Keratinocyte (primary cell): ENCODE measurements at regions not wholly inside any gene's neighbourhood (a gene's known extent, or its start where the extent isn't known, plus 50 kb on each side); places are given as distances from the start of the nearest gene placed in this dataset.

Source experiments
- DNase-seq: peaks from one replicate; pipeline ENCODE4 v3.0.0-alpha.2; 2011; ENCODE audit warnings: low read depth, missing footprints, low spot score
- FAIRE-seq: peaks from 2 replicates; lab custom pipeline; 2011; peaks lifted over from hg19 to GRCh38; lab: Jason Lieb, UNC
- H2AFZ ChIP-seq: 2 replicates; pipeline ENCODE4 v1.6.0; 2012; ENCODE audit warnings: low read length, control low read depth, inconsistent platforms; ENCODE audit not compliant: control insufficient read depth
- H3K27ac ChIP-seq: 2 replicates; pipeline ENCODE4 v1.5.1; 2011; ENCODE audit warnings: low read length; ENCODE audit not compliant: control insufficient read depth, insufficient read depth
- H3K27me3 ChIP-seq: 3 replicates; pipeline ENCODE4 v1.6.0; 2011; ENCODE audit warnings: low read length; ENCODE audit not compliant: control insufficient read depth, insufficient read depth; ENCODE audit errors: extremely low read depth
- H3K36me3 ChIP-seq, 2 experiments: 2 replicates in 1 of 2; 3 replicates in 1 of 2; pipeline ENCODE4 v1.5.1; 2011; ENCODE audit warnings: low read length in 2 of 2, mild to moderate bottlenecking in 1 of 2; ENCODE audit not compliant: control insufficient read depth in 2 of 2, insufficient read depth in 2 of 2; ENCODE audit errors: extremely low read depth in 1 of 2
- H3K4me1 ChIP-seq: 3 replicates; pipeline ENCODE4 v1.5.1; 2011; ENCODE audit warnings: low read length; ENCODE audit not compliant: control insufficient read depth, insufficient read depth; ENCODE audit errors: extremely low read depth
- H3K4me2 ChIP-seq: 3 replicates; pipeline ENCODE4 v1.6.0; 2011; ENCODE audit warnings: low read depth, low read length; ENCODE audit not compliant: control insufficient read depth, insufficient read depth; ENCODE audit errors: extremely low read depth
- H3K4me3 ChIP-seq, 3 experiments: fragments of 200-600 bp in 1 of 3; sonication (generic) in 1 of 3; 2 replicates in 2 of 3; 3 replicates in 1 of 3; pipeline ENCODE4 v1.5.1; 2011 to 2016; ENCODE audit warnings: low read length in 3 of 3, mild to moderate bottlenecking in 3 of 3, control low read depth in 2 of 3, inconsistent platforms in 1 of 3, low read depth in 1 of 3, mixed read lengths in 1 of 3, mixed run types in 1 of 3, moderate library complexity in 1 of 3; ENCODE audit not compliant: control insufficient read depth in 2 of 3, insufficient read depth in 2 of 3; ENCODE audit errors: extremely low read depth in 1 of 3
- H3K79me2 ChIP-seq: 2 replicates; pipeline ENCODE4 v1.6.0; 2012; ENCODE audit warnings: low read length; ENCODE audit not compliant: control insufficient read depth, insufficient read depth
- H3K9ac ChIP-seq: 3 replicates; pipeline ENCODE4 v1.6.0; 2011; ENCODE audit warnings: low read length; ENCODE audit not compliant: control insufficient read depth, insufficient read depth; ENCODE audit errors: extremely low read depth
- H3K9me1 ChIP-seq: 3 replicates; pipeline ENCODE4 v1.6.0; 2011; ENCODE audit warnings: low read length; ENCODE audit not compliant: control insufficient read depth, insufficient read depth; ENCODE audit errors: extremely low read depth
- H3K9me3 ChIP-seq: 2 replicates; pipeline ENCODE4 v1.5.1; 2012; ENCODE audit warnings: low read depth, low read length; ENCODE audit not compliant: control insufficient read depth
- H4K20me1 ChIP-seq: 3 replicates; pipeline ENCODE4 v1.6.0; 2011; ENCODE audit warnings: low read length; ENCODE audit not compliant: control insufficient read depth, insufficient read depth; ENCODE audit errors: extremely low read depth
- CTCF ChIP-seq, 3 experiments: IDR thresholded peaks in 1 of 3; conservative IDR thresholded peaks in 1 of 3; optimal IDR thresholded peaks in 1 of 3; 2 replicates in 2 of 3; 3 replicates in 1 of 3; pipeline versions ENCODE3 to v1.5.1; 2011; ENCODE audit warnings: low read length in 3 of 3, mild to moderate bottlenecking in 3 of 3, moderate library complexity in 2 of 3, control low read depth in 1 of 3, inconsistent platforms in 1 of 3; ENCODE audit not compliant: insufficient read depth in 2 of 3; ENCODE audit errors: extremely low read depth in 1 of 3
- EZH2 ChIP-seq: IDR thresholded peaks from one replicate; pipeline ENCODE4 v1.6.1; 2012; ENCODE audit warnings: inconsistent platforms, mild to moderate bottlenecking, low read length, moderate library complexity
- dilution Hi-C: fragments of 300-500 bp; cut with MboI; formaldehyde crosslinking; loops from one replicate; pipeline ENCODE4 v1.7.0; 2020; ENCODE audit warnings: low sequenced_read_pairs; ENCODE audit not compliant: extremely low pct_ligation_motif_present

GRCh38 chr9:587527-587926, 254.0 kb upstream of the DMRT1 start:
- dilution Hi-C loops = no loop called here
- no peaks in the 10 kb centered on the region for H3K36me3 ChIP-seq
- H3K27me3 ChIP-seq = no peaks in the 10 kb centered on the region
- H3K9me1 ChIP-seq = no peaks in the 10 kb centered on the region
- H3K4me2 ChIP-seq = no peak overlapping the region
- H3K79me2 ChIP-seq = peaks cover 1% of the 10 kb centered on the region
- no peak overlapping the region for H3K4me3 ChIP-seq
- H3K9me3 ChIP-seq = no peaks in the 10 kb centered on the region
- no peak overlapping the region for H2AFZ ChIP-seq
- H3K27ac ChIP-seq = no peak overlapping the region
- DNase-seq (no peak), FAIRE-seq (no peak)
- H3K9ac ChIP-seq = no peak overlapping the region
- TF ChIP-seq EZH2 = no peak
- TF ChIP-seq CTCF (optimal IDR thresholded peaks at IDR 0.05 in 1 of 3, IDR thresholded peaks at IDR 0.05 in 1 of 3, conservative IDR thresholded peaks at IDR 0.05 in 1 of 3; ENCODE audit: extremely low read depth in 1 of 3, insufficient read depth in 2 of 3, low read length in 3 of 3) = no peak
- H3K4me1 ChIP-seq = peaks cover 40% of the 10 kb centered on the region
- H4K20me1 ChIP-seq = no peaks in the 10 kb centered on the region

- no peaks in the 10 kb centered on the region for H3K36me3 ChIP-seq
- no peaks in the 10 kb centered on the region for H3K27me3 ChIP-seq
- no peaks in the 10 kb centered on the region for H3K9me1 ChIP-seq
- H2AFZ ChIP-seq = peak overlapping the region; percentile 23
- no peak overlapping the region for H3K4me3 ChIP-seq
- FAIRE-seq = no peak
- no peak for TF ChIP-seq EZH2
- no peak for TF ChIP-seq CTCF (optimal IDR thresholded peaks at IDR 0.05 in 1 of 3, IDR thresholded peaks at IDR 0.05 in 1 of 3, conservative IDR thresholded peaks at IDR 0.05 in 1 of 3; ENCODE audit: extremely low read depth in 1 of 3, insufficient read depth in 2 of 3, low read length in 3 of 3)
- H3K9me3 ChIP-seq = no peaks in the 10 kb centered on the region
- no peaks in the 10 kb centered on the region for H4K20me1 ChIP-seq
- peak overlapping the region; percentile 80 for H3K4me2 ChIP-seq
- peaks cover 37% of the 10 kb centered on the region for H3K4me1 ChIP-seq
- dilution Hi-C loops = no loop called here
- H3K79me2 ChIP-seq = peaks cover 3% of the 10 kb centered on the region
- H3K27ac ChIP-seq = peak overlapping the region; percentile 57
- H3K9ac ChIP-seq = no peak overlapping the region
- DNase-seq = no peak
Measured at GRCh38 chr9:588981-589380, 252.5 kb upstream of the DMRT1 start.
